Posterior cingulate gyrus (tissue), 11 donors: ENCODE measurements at regions not wholly inside any gene's neighbourhood (a gene's known extent, or its start where the extent isn't known, plus 50 kb on each side); places are given as distances from the start of the nearest gene placed in this dataset.
A peak's percentile ranks its signal among the peaks of the same experiment; 100 is the strongest.
"Not testable (repeated sequence)": the region's sequence is repeated elsewhere in the genome, so short reads cannot be mapped to it uniquely, and the experiment has no call there.

Experiments used
- DNase-seq, 10 donors: peaks; one replicate each; pipeline versions ENCODE4 v3.0.0 to v3.0.0-alpha.2; 2020 to 2021; ENCODE audit warnings: mixed read lengths in 3 of 10
- intact Hi-C: fragments of 100-400 bp; cut with DNase I; formaldehyde crosslinking; loops from one replicate; pipeline ENCODE4 v1.15.1; 2023

- intact Hi-C loops, DNase-seq: not testable (repeated sequence)
These were observed 1131.9 kb downstream of the TMEM121 start for GRCh38 chr14:106658066-106658860.

DNA sequence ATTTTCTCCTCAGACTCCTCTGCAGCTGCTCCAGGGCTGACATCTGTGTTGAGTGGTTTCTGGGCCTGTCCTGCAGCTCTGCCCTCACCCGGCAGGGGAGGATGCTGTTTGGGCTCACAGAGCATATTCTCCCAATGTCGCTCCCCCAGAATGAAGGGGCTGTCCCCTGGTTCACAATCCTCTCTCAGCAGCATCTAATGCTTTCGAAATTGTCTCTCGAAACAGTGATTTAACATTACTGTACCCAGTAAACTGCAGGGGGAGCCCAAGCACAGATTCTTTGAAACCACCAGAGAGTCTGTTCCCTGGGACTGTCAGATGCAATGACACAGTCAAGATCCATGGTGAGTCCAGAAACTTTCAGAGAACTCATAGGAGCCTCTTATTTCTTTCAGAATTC lies 1135.2 kb downstream of the TMEM121 start:
- intact Hi-C loops, DNase-seq: not testable (repeated sequence)

DNA sequence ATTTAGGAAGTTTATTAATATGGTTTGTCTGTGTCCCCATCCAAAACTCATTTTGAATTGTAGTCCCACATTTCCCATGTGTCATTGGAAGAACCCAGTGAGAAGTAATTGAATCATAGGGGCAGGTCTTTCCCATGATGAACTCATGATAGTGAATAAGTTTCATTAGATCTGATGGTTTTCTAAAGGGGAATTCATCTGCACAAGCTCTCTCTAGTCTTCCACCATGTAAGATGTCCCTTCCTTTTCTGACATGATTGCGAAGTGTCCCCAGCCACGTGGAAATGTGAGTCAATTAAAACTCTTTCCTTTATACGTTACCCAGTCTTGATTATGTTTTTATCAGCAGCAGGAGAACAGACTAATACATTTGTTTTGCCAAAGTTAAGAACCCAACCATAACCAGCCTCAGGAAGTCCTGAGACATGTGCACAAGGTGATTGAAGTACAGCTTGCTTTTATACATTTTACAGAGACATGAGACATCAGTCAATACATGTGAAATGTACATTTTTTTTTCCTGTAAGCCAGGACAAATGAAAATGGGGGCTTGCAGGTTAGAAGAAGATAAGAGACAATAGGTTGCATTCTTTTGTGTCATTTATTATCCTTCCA lies 1136.7 kb downstream of the TMEM121 start:
- intact Hi-C loops: no loop called here
- no peak for DNase-seq

DNA sequence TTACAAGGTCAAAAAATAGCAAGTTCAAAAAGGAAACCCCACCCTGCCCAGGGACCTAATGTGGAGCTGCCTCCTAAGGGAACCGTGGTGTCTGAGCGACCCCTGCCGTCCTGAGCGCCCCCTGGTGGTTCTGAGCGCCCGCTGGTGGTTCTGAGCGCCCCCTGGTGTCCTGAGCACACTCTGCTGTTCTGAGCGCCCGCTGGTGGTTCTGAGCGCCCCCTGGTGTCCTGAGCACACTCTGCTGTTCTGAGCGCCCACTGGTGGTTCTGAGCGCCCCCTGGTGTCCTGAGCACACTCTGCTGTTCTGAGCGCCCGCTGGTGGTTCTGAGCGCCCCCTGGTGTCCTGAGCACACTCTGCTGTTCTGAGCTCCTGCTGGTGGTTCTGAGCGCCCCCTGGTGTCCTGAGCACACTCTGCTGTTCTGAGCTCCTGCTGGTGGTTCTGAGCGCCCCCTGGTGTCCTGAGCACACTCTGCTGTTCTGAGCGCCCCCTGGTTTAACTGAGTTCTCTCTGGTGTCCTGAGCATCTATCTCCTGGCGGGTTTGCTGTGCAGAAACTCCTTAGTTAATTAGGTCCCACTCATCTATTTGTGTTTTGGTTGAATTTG lies 1137.5 kb downstream of the TMEM121 start:
- intact Hi-C loops, DNase-seq: not testable (repeated sequence)

DNA sequence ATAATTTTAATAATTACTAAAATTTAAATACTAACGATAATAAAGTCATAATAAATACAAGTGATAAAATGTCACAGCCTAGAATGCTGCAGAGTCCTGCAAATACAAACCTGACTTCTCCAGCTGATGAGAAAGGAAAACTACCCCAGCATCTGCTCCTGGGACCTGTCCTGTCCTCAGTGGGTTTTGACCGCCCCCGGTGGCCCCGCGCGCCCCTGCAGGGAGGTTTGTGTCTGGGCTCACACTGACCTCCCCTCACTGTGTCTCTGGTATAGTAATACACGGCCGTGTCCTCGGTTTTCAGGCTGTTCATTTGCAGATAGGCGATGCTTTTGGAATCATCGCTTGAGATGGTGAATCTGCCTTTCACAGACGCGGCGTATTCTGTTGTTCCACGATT lies 1139.4 kb downstream of the TMEM121 start:
- DNase-seq: no peak

DNA sequence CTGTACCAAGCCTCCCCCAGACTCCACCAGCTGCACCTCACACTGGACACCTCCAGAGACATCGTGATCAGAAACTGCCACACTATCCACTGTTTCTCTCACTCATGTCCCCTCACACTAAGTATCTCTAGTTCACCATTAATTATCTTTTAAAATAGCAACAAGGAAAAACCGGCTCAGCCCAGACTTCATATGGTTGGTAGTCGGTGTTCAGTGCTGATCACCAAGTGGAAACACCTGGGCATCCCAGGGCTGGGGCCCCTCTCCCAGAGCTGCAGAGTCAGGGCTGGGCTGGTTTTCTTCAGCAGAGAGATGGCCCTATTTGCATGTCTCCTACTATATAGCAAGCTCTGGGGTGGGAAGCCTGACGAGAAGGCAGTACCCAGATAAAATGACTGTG lies 1140.0 kb downstream of the TMEM121 start:
- intact Hi-C loops: no loop called here
- no peak for DNase-seq

More for the DNA sequence above, 1139.4 kb downstream of the TMEM121 start:
- intact Hi-C loops: no loop called here

DNA sequence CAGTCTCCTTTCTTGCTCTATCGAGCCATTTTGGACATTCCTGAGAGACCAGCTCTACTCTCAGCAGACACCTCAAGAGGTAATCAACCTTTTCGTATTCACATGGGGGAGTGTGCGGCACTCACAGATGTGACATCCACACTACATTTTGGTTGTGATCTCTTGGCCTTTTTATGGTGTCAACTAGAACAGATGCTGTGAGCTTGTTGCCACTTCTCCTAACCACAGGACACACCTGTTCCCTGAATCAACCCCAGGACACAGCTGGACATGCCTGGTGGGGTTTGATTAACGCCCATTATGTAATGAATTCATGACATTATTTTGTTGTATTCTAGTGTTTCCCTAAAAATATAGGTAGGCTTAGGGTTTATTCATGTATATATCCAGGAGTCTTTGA lies 1143.6 kb downstream of the TMEM121 start:
- no peak for DNase-seq
- intact Hi-C loops: no loop called here

DNA sequence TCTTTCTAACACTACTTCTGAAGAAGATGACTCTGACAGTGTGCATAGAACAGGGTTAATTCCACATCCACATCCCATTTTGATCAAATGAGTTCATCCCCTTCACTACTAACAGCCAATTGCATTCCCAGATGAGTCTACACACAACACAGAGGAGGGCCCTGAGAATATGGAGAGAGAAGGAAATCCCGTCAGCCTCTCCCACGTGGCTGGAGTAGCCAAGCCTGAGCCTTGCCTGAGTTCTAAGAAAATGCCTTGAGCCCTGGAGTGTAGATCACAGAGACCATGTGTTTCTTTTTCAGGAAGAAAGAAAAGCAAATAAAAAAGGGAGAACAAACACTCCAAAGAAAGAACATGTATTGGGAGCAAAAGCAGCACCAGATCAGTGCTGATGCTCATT lies 1147.7 kb downstream of the TMEM121 start:
- intact Hi-C loops, DNase-seq: not testable (repeated sequence)

DNA sequence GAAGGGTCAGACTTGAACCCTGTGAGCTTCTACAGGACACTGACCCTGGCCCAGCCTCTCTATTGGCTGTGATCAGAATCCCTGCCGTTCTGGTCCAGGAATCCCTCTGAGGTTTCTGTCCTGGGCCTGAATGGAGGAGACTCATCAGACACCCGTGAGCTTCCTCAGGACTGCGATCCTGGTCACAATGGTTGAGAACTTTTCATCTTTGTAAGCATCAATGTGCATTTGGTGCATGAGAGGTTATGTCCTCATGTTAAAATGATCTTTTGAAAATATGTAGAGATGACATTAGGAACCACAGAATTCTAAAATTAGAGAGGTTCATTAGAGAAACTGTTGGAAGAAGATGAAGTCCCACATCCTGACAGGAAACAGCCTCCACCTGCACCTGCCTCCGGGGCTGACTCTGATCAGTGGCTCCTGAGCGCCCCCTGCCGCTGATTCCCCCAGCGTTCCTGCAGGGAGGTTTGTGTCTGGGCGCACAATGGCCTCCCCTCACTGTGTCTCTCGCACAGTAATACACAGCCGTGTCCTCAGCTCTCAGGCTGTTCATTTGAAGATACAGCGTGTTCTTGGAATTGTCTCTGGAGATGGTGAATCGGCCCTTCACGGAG lies 1148.2 kb downstream of the TMEM121 start:
- DNase-seq, intact Hi-C loops: not testable (repeated sequence)

GRCh38 chr14:106675716-106676115 lies 1149.3 kb downstream of the TMEM121 start:
- intact Hi-C loops: not testable (repeated sequence)

DNA sequence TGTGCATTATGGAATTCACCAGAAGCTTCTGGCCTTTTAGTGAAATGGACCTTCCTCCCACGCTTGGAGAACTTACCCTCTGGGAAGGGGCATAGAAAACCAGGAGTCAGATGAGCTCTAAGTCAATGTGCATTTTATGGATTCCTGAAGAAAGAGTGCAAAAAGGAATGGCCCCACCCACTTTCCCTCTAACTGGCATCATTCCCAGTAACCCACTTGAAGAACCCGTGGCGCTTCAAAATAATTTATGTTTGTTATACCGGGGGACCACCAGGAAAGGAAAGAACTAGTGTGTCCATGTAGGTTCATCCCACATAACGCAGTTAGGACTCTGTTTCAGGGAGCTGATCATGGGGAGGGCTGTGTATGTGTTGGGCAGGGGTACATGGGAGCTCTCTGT lies 1153.4 kb downstream of the TMEM121 start:
- no peak for DNase-seq
- intact Hi-C loops: no loop called here

More at GRCh38 chr14:106675716-106676115, 1149.3 kb downstream of the TMEM121 start:
- not testable (repeated sequence) for DNase-seq

DNA sequence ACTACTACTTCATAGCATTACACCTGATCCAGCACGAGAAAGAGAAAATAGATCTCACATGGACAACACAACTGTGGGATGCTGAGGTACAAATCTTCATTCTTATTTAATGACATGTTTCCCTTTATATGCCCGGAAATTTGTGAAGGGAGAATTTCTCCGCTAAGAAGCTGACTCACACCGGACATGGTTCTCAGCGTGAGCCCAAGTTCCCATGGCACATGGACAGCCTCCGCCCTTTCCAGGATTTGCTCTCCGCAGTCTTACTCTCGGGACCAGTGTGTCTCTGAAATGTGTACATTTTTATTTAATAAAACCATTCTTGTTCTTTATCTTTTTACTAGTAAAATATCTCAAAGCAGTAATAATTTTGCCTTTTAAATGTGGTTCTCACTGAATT lies 1154.8 kb downstream of the TMEM121 start:
- intact Hi-C loops: no loop called here
- no peak for DNase-seq

GRCh38 chr14:106681568-106681967 lies 1155.2 kb downstream of the TMEM121 start:
- intact Hi-C loops: no loop called here
- DNase-seq: no peak

DNA sequence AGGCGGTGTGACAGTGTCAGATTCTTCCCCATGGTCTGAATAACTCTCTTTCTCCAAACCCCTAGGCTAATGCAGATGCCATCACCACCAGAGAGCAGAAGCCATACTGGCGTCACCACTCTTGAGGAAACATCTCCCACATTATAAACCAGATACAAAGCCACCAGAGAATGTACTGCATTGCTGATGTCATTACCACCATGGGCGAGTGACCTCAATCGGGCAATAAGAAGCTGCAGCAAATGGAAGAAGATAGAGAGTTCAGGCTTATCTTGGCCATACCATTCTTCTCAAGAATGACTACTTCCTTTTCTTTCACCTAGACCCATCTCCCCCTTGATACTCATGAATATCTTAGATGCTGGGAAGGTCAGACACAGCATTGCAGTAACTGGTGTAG lies 1157.2 kb downstream of the TMEM121 start:
- intact Hi-C loops: no loop called here
- DNase-seq: no peak

GRCh38 chr14:106686533-106686932 lies 1160.2 kb downstream of the TMEM121 start:
- no peak for DNase-seq
- intact Hi-C loops: no loop called here

DNA sequence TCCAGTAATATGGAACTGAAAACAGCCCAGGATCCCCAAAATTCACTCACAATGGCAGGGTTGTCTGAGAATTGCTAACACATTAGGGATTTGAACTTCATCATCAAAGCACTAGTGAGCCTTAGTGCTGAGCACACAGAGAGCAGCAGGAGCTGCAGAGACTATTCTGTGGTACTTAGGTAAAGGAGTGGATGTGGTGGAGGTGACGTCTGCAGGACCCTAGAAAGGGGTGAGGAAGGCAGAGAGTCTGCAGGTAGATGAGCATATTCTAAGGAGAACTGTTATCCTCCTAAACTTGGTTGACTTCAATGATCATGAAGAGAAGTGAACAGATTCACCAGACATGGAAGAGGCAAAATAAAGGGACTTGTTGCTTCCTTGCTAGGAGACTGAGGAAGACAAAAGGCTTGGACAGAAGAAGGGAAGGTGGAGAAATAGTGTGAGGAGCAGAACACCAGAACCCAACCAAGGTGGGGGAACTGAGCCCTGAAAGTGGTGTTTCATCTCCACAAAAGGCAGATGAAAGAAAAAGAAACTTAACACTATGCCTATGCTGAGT lies 1164.0 kb downstream of the TMEM121 start:
- intact Hi-C loops: no loop called here
- DNase-seq: no peak

GRCh38 chr14:106691601-106692291 lies 1165.4 kb downstream of the TMEM121 start:
- intact Hi-C loops: no loop called here
- peak in 1 of 10 donors; percentile 45 for DNase-seq

GRCh38 chr14:106694638-106695393 lies 1168.4 kb downstream of the TMEM121 start:
- intact Hi-C loops: no loop called here
- DNase-seq: no peak

- intact Hi-C loops: not testable (repeated sequence)
These were observed 1172.4 kb downstream of the TMEM121 start for GRCh38 chr14:106698620-106699267.

More at GRCh38 chr14:106698620-106699267, 1172.4 kb downstream of the TMEM121 start:
- DNase-seq: not testable (repeated sequence)
